ENCODE measurements at regions not wholly inside any gene's neighbourhood (a gene's known extent, or its start where the extent isn't known, plus 50 kb on each side); places are given as distances from the start of the nearest gene placed in this dataset.

DNA sequence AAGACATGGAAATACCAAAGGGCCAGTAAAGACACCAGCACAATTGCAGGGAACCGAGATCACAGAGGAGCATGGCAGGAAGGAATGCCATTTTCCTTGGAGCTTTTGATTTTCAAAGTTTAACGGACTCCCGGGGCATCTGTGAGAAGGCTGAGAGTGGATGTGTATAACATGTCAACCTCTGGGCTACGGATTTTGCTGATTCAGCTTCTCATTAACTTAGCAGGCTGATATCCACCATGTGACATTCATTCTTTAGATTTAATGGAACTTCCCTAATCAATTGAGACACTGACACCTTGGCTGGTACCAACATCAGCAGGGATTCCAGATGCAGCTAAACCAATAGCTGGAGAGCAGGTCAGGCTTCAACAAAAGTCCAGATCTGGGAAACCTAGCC, 496.6 kb upstream of the SPHKAP start:
- no peak overlapping the region for H3K9ac ChIP-seq (ENCODE audit: low read depth in 1 of 2, low read length in 2 of 2)
- WGBS: 84% methylated on average over 4 of the region's 4 CpGs
- TF ChIP-seq GABPA (IDR thresholded peaks at IDR 0.05 in 1 of 2, conservative IDR thresholded peaks at IDR 0.05 in 1 of 2) (no peak), YY1 (IDR thresholded peaks at IDR 0.05) (no peak), JUND (IDR thresholded peaks at IDR 0.05) (no peak), NR2F2 (IDR thresholded peaks at IDR 0.05) (no peak), FOXA1 (IDR thresholded peaks at IDR 0.05) (no peak), ATF3 (IDR thresholded peaks at IDR 0.05) (no peak), MAX (IDR thresholded peaks at IDR 0.05) (no peak), RXRA (IDR thresholded peaks at IDR 0.05) (no peak), REST (IDR thresholded peaks at IDR 0.05) (no peak), HNF4G (IDR thresholded peaks at IDR 0.05) (no peak), RAD21 (IDR thresholded peaks at IDR 0.05) (no peak), FOXA2 (IDR thresholded peaks at IDR 0.05) (no peak), EGR1 (IDR thresholded peaks at IDR 0.05; ENCODE audit: low read depth in 2 of 2) (no peak), TAF1 (conservative IDR thresholded peaks at IDR 0.05) (no peak), SP1 (IDR thresholded peaks at IDR 0.05) (no peak)
- TF ChIP-seq, protein P1, sequence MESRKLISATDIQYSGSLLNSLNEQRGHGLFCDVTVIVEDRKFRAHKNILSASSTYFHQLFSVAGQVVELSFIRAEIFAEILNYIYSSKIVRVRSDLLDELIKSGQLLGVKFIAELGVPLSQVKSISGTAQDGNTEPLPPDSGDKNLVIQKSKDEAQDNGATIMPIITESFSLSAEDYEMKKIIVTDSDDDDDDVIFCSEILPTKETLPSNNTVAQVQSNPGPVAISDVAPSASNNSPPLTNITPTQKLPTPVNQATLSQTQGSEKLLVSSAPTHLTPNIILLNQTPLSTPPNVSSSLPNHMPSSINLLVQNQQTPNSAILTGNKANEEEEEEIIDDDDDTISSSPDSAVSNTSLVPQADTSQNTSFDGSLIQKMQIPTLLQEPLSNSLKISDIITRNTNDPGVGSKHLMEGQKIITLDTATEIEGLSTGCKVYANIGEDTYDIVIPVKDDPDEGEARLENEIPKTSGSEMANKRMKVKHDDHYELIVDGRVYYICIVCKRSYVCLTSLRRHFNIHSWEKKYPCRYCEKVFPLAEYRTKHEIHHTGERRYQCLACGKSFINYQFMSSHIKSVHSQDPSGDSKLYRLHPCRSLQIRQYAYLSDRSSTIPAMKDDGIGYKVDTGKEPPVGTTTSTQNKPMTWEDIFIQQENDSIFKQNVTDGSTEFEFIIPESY (IDR thresholded peaks at IDR 0.05): no peak
- TF ChIP-seq, protein P2, sequence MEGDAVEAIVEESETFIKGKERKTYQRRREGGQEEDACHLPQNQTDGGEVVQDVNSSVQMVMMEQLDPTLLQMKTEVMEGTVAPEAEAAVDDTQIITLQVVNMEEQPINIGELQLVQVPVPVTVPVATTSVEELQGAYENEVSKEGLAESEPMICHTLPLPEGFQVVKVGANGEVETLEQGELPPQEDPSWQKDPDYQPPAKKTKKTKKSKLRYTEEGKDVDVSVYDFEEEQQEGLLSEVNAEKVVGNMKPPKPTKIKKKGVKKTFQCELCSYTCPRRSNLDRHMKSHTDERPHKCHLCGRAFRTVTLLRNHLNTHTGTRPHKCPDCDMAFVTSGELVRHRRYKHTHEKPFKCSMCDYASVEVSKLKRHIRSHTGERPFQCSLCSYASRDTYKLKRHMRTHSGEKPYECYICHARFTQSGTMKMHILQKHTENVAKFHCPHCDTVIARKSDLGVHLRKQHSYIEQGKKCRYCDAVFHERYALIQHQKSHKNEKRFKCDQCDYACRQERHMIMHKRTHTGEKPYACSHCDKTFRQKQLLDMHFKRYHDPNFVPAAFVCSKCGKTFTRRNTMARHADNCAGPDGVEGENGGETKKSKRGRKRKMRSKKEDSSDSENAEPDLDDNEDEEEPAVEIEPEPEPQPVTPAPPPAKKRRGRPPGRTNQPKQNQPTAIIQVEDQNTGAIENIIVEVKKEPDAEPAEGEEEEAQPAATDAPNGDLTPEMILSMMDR (IDR thresholded peaks at IDR 0.05; ENCODE audit: low read depth, low read length, missing input control): no peak

DNA sequence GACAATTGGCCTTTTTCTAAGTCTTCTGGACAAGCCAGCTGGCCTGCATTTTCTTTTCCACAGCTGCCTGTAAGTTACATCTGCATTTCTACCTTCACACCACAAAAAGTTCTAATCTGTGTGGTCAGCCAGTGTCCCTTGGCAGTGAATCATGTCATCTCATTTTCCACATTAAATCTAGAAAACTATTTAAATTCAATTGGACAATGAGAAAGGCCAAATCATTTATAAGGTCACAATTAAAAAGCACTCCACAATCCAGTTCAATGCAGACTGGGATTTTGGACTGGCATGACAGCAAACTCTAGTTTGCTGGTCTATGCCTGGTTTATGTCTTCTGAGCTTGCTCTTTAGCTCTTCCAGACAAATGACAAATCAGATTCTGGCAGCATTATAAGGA, 494.2 kb upstream of the SPHKAP start:
- Histone ChIP-seq H3K36me3 (ENCODE audit: control insufficient read depth in 4 of 4, insufficient read depth in 3 of 4, low read depth in 1 of 4, low read length in 3 of 4) (no peaks in the 10 kb centered on the region), H3K4me3 (ENCODE audit: low read depth in 1 of 3, low read length in 3 of 3) (no peak overlapping the region), H3K9ac (ENCODE audit: low read depth in 1 of 2, low read length in 2 of 2) (no peak overlapping the region), H3K4me1 (ENCODE audit: control insufficient read depth in 4 of 4, insufficient read depth in 4 of 4, low read length in 3 of 4) (no peaks in the 10 kb centered on the region), H3K27ac (ENCODE audit: low read depth in 1 of 2, low read length in 2 of 2) (no peak overlapping the region), H3K9me3 (ENCODE audit: control insufficient read depth in 4 of 4, low read length in 3 of 4) (no peaks in the 10 kb centered on the region), H3K27me3 (ENCODE audit: control insufficient read depth in 4 of 4, insufficient read depth in 4 of 4, low read length in 3 of 4) (no peaks in the 10 kb centered on the region)
- no peak for DNase-seq (ENCODE audit: low spot score)
- TF ChIP-seq EGR1 (IDR thresholded peaks at IDR 0.05; ENCODE audit: low read depth in 2 of 2): no peak
- TF ChIP-seq HNF4A (conservative IDR thresholded peaks at IDR 0.05): no peak
- no peak for TF ChIP-seq ATF3 (IDR thresholded peaks at IDR 0.05)
- no peak for TF ChIP-seq YY1 (IDR thresholded peaks at IDR 0.05)
- no peak for TF ChIP-seq RAD21 (IDR thresholded peaks at IDR 0.05)
- no peak for TF ChIP-seq GABPA (IDR thresholded peaks at IDR 0.05 in 1 of 2, conservative IDR thresholded peaks at IDR 0.05 in 1 of 2)
- no peak for TF ChIP-seq MAX (IDR thresholded peaks at IDR 0.05)
- no peak for TF ChIP-seq RXRA (IDR thresholded peaks at IDR 0.05)
- TF ChIP-seq FOXA2 (IDR thresholded peaks at IDR 0.05): no peak
- TF ChIP-seq FOXA1 (IDR thresholded peaks at IDR 0.05): no peak
- TF ChIP-seq, protein P1 (IDR thresholded peaks at IDR 0.05): no peak
- TF ChIP-seq HNF4G (IDR thresholded peaks at IDR 0.05): no peak
- no peak for TF ChIP-seq NR2F2 (IDR thresholded peaks at IDR 0.05)

More for the DNA sequence above, 496.6 kb upstream of the SPHKAP start:
- no peak for DNase-seq (ENCODE audit: low spot score)
- H3K4me3 ChIP-seq (ENCODE audit: low read depth in 1 of 3, low read length in 3 of 3): no peak overlapping the region
- H3K4me1 ChIP-seq (ENCODE audit: control insufficient read depth in 4 of 4, insufficient read depth in 4 of 4, low read length in 3 of 4): peaks cover 0 to 3% (median 0%) of the 10 kb centered on the region in 4 donors
- H3K27me3 ChIP-seq (ENCODE audit: control insufficient read depth in 4 of 4, insufficient read depth in 4 of 4, low read length in 3 of 4): no peaks in the 10 kb centered on the region
- H3K27ac ChIP-seq (ENCODE audit: low read depth in 1 of 2, low read length in 2 of 2): no peak overlapping the region
- no peaks in the 10 kb centered on the region for H3K9me3 ChIP-seq (ENCODE audit: control insufficient read depth in 4 of 4, low read length in 3 of 4)
- H3K36me3 ChIP-seq (ENCODE audit: control insufficient read depth in 4 of 4, insufficient read depth in 3 of 4, low read depth in 1 of 4, low read length in 3 of 4): no peaks in the 10 kb centered on the region

Data from liver (tissue), 8 donors.